Endodermal cell (in vitro differentiated cells): ENCODE measurements at regions not wholly inside any gene's neighbourhood (a gene's known extent, or its start where the extent isn't known, plus 50 kb on each side); places are given as distances from the start of the nearest gene placed in this dataset.

Experiments used
- DNase-seq: peaks from one replicate; pipeline ENCODE4 v3.0.0-alpha.2; 2017
- H3K27ac ChIP-seq: 2 replicates; pipeline ENCODE4 v1.5.1; 2013; ENCODE audit warnings: mild to moderate bottlenecking, low read depth, low read length, moderate library complexity
- H3K27me3 ChIP-seq: 2 replicates; pipeline ENCODE4 v1.6.1; 2013; ENCODE audit warnings: mild to moderate bottlenecking, low read length, moderate library complexity; ENCODE audit not compliant: insufficient read depth, control insufficient read depth, poor library complexity, severe bottlenecking
- H3K36me3 ChIP-seq: 2 replicates; pipeline ENCODE4 v1.7.0; 2013; ENCODE audit warnings: mild to moderate bottlenecking, low read length, moderate library complexity; ENCODE audit not compliant: control insufficient read depth, insufficient read depth
- H3K4me1 ChIP-seq: one replicate; pipeline ENCODE4 v1.7.0; 2013; ENCODE audit warnings: low read length; ENCODE audit not compliant: control insufficient read depth, insufficient read depth
- H3K4me3 ChIP-seq: 2 replicates; pipeline ENCODE4 v1.5.1; 2013; ENCODE audit warnings: mild to moderate bottlenecking, low read length, moderate library complexity
- H3K9ac ChIP-seq: 2 replicates; pipeline ENCODE4 v1.6.1; 2013; ENCODE audit warnings: mild to moderate bottlenecking, low read length, moderate library complexity; ENCODE audit not compliant: poor library complexity, severe bottlenecking; ENCODE audit errors: extremely low read depth
- H3K9me3 ChIP-seq: 2 replicates; pipeline ENCODE4 v1.6.1; 2013; ENCODE audit warnings: mild to moderate bottlenecking, low read length, moderate library complexity; ENCODE audit not compliant: control insufficient read depth
- H3K27ac Mint-ChIP-seq: 2 replicates; pipeline ENCODE4 v1.8.0; 2020; ENCODE audit warnings: mixed read lengths
- H3K27me3 Mint-ChIP-seq: 2 replicates; pipeline ENCODE4 v1.8.0; 2021; ENCODE audit warnings: mild to moderate bottlenecking, mixed read lengths; ENCODE audit not compliant: insufficient read depth
- H3K36me3 Mint-ChIP-seq: 2 replicates; pipeline ENCODE4 v1.8.0; 2020; ENCODE audit warnings: low read depth, mixed read lengths
- H3K4me1 Mint-ChIP-seq: 2 replicates; pipeline ENCODE4 v1.8.0; 2020; ENCODE audit warnings: mixed read lengths
- H3K4me3 Mint-ChIP-seq: 2 replicates; pipeline ENCODE4 v1.8.0; 2020; ENCODE audit warnings: mild to moderate bottlenecking, moderate library complexity, mixed read lengths
- H3K9me3 Mint-ChIP-seq: 2 replicates; pipeline ENCODE4 v1.8.0; 2020; ENCODE audit warnings: mild to moderate bottlenecking, mixed read lengths
- CTCF ChIP-seq: fragments of 200-600 bp; sonication (generic); conservative IDR thresholded peaks from 2 replicates; pipeline ENCODE4 v1.5.0; 2021; ENCODE audit warnings: antibody characterized with exemption, mild to moderate bottlenecking
- WGBS, 2 experiments: methylation state at CpG; one replicate each; pipeline versions ENCODE4 v1.1.5 to v1.1.7; 2013; ENCODE audit warnings: missing lambda C conversion rate in 2 of 2, mixed read lengths in 1 of 2; ENCODE audit not compliant: insufficient coverage in 1 of 2, insufficient read length in 1 of 2; 5-methylcytosine and 5-hydroxymethylcytosine counted together

- no peak for TF ChIP-seq CTCF
- Mint-ChIP-seq H3K27me3 (no peaks in the 10 kb centered on the region), H3K9me3 (no peaks in the 10 kb centered on the region), H3K36me3 (no peaks in the 10 kb centered on the region), H3K27ac (peak overlapping the region; percentile 3), H3K4me3 (no peak overlapping the region), H3K4me1 (peaks cover 13% of the 10 kb centered on the region)
- DNase-seq: no peak
- Histone ChIP-seq H3K9me3 (no peaks in the 10 kb centered on the region), H3K4me1 (no peaks in the 10 kb centered on the region), H3K27me3 (no peaks in the 10 kb centered on the region), H3K4me3 (no peak overlapping the region), H3K9ac (no peak overlapping the region), H3K27ac (no peak overlapping the region), H3K36me3 (no peaks in the 10 kb centered on the region)
- 85 to 93% methylated on average over 1 to 2 of the region's 2 CpGs for WGBS, 2 experiments
Measured at GRCh38 chr2:81703831-81704230, 1399.3 kb upstream of the LRRTM1 start.

GRCh38 chr2:81692566-81692965, 1388.0 kb upstream of the LRRTM1 start:
- Histone ChIP-seq H3K4me3 (no peak overlapping the region), H3K9ac (no peak overlapping the region), H3K4me1 (no peaks in the 10 kb centered on the region), H3K9me3 (no peaks in the 10 kb centered on the region), H3K27me3 (no peaks in the 10 kb centered on the region), H3K36me3 (no peaks in the 10 kb centered on the region), H3K27ac (no peak overlapping the region)
- Mint-ChIP-seq H3K9me3 (peaks cover 2% of the 10 kb centered on the region), H3K36me3 (no peaks in the 10 kb centered on the region), H3K4me3 (no peak overlapping the region), H3K4me1 (peaks cover 3% of the 10 kb centered on the region), H3K27me3 (no peaks in the 10 kb centered on the region), H3K27ac (no peak overlapping the region)
- TF ChIP-seq CTCF: no peak
- no peak for DNase-seq
- WGBS, 2 experiments: 85 to 94% methylated on average over 2 to 3 of the region's 3 CpGs

- Mint-ChIP-seq H3K36me3 (no peaks in the 10 kb centered on the region), H3K9me3 (no peaks in the 10 kb centered on the region), H3K4me1 (peaks cover 3% of the 10 kb centered on the region), H3K27me3 (no peaks in the 10 kb centered on the region), H3K4me3 (no peak overlapping the region), H3K27ac (no peak overlapping the region)
- no peak overlapping the region for H3K27ac ChIP-seq
- WGBS, 2 experiments: 88% methylated on average over 1 of the region's 2 CpGs; no CpG with 5 or more reads in 1 of the 2 experiments
- H3K4me1 ChIP-seq: peaks cover 4% of the 10 kb centered on the region
- no peak for TF ChIP-seq CTCF
- no peaks in the 10 kb centered on the region for H3K9me3 ChIP-seq
- no peak overlapping the region for H3K9ac ChIP-seq
- no peaks in the 10 kb centered on the region for H3K36me3 ChIP-seq
- H3K4me3 ChIP-seq: no peak overlapping the region
- DNase-seq: no peak
- H3K27me3 ChIP-seq: no peaks in the 10 kb centered on the region
Measured at GRCh38 chr2:81675641-81676040, 1371.1 kb upstream of the LRRTM1 start.
